ENCODE measurements at regions not wholly inside any gene's neighbourhood (a gene's known extent, or its start where the extent isn't known, plus 50 kb on each side); places are given as distances from the start of the nearest gene placed in this dataset.

DNA sequence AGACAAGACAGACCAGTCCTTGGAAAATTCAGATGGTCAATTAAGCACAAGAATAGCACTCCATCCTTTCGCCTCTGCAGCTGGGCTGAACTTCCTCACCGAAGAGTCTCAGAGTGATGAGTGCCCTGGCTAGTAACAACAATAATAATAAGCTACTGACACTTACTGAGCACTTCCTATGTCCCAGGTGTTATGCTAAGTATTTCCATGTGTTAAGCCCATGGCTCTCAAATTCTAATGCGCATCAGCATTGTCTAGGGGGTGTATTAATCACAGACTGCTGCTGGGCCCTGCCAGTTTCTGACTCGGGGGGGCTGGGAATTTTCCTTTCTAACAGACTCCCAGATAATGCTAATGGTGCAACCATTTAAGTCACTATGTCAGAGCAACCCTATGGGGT is 118.2 kb upstream of the LRFN2 start:
- no peak for TF ChIP-seq CTCF (IDR thresholded peaks at IDR 0.05)
- Histone ChIP-seq H3K27me3 (peaks cover 0 to 8% of the 10 kb centered on the region in 2 donors), H3K4me3 (no peak overlapping the region), H3K36me3 (no peaks in the 10 kb centered on the region), H3K27ac (no peak overlapping the region), H3K9me3 (no peaks in the 10 kb centered on the region), H3K4me1 (no peaks in the 10 kb centered on the region)
- ATAC-seq (no peak), DNase-seq (no peak)
- intact Hi-C loops (cut with DNase I), result no loop called here

GRCh38 chr6:40701352-40702007 is 114.3 kb upstream of the LRFN2 start:
- DNase-seq, result no peak
- no peak for TF ChIP-seq CTCF (IDR thresholded peaks at IDR 0.05)
- no peak for ATAC-seq
- Histone ChIP-seq H3K27me3 (peaks cover 0 to 8% of the 10 kb centered on the region in 2 donors), H3K9me3 (no peaks in the 10 kb centered on the region), H3K4me1 (no peaks in the 10 kb centered on the region), H3K36me3 (no peaks in the 10 kb centered on the region), H3K4me3 (no peak overlapping the region), H3K27ac (no peak overlapping the region)
- intact Hi-C loops (cut with DNase I), result no loop called here

DNA sequence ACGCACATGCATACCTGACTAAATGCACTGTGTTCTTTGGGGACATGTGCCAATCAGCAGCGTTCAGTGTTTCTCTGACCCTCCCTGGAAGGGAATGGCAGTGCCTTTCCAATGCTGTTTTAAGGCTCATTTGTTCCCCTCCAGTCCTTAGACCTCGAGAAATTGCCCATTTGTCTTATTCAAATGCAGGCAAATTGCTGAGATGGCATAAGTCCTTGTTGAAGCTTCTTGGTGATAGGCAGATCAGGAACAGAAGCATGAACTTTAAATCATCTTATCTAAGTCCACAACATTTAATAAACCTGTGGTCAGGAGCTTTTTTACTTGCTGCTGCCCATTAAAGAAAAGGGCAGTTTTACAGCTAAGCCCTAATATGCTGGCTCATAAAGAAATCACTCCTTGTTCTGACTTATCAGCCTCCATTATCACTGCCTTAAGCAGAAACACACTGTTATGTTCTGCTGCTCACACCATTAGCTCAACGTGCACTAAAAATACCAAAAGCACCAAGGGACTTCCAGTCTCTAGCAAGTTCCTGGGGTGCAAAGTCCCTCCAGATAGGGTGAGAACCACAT is 112.9 kb upstream of the LRFN2 start:
- intact Hi-C loops (cut with DNase I), result no loop called here
- no peaks in the 10 kb centered on the region for H3K36me3 ChIP-seq

DNA sequence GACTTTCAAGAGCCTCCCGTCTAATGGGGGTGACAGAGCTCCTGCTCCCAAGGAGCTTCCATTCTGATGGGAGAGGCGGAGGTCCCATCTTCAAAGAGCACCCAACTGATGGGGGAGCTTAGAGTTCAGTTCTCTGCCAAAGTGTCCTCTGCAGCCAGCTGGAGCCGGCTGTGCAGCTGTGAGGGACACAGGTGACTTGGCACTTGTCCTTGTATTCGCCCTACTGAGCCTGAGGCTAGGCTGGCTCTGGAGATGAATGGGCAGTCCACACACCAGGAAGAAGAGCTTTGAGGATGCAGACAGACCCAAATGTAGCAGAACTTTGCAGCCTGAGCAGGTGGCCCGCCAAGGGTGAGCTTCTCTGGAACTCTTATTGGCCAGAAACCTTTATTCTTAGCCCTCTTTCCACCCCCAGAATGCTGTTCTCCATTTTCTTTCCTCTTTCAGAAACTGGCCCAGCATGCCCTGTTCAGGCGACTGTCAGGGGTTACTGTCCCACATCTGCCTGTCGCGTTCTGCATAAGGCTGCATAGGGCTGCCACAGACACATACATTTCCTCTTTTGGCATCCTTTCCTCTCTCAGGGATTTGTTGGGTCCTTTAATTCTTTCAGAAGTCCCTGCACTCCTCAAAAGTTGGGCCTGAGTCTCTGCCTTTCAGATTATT is 108.7 kb upstream of the LRFN2 start:
- no peaks in the 10 kb centered on the region for H3K27me3 ChIP-seq
- H3K9me3 ChIP-seq, result no peaks in the 10 kb centered on the region
- intact Hi-C loops (cut with DNase I), result no loop called here
- H3K4me3 ChIP-seq, result no peak overlapping the region
- ATAC-seq, result no peak
- no peak overlapping the region for H3K27ac ChIP-seq
- no peaks in the 10 kb centered on the region for H3K36me3 ChIP-seq
- DNase-seq, result no peak
- no peaks in the 10 kb centered on the region for H3K4me1 ChIP-seq
- no peak for TF ChIP-seq CTCF (IDR thresholded peaks at IDR 0.05)

More for the DNA sequence above, 112.9 kb upstream of the LRFN2 start:
- H3K4me3 ChIP-seq, result no peak overlapping the region
- TF ChIP-seq CTCF (IDR thresholded peaks at IDR 0.05), result no peak
- ATAC-seq (no peak), DNase-seq (no peak)
- H3K4me1 ChIP-seq, result no peaks in the 10 kb centered on the region
- no peak overlapping the region for H3K27ac ChIP-seq
- H3K9me3 ChIP-seq, result no peaks in the 10 kb centered on the region
- peaks cover 0 to 8% of the 10 kb centered on the region in 2 donors for H3K27me3 ChIP-seq

- Histone ChIP-seq H3K36me3 (no peaks in the 10 kb centered on the region), H3K4me3 (no peak overlapping the region), H3K9me3 (no peaks in the 10 kb centered on the region), H3K27me3 (no peaks in the 10 kb centered on the region), H3K27ac (no peak overlapping the region), H3K4me1 (no peaks in the 10 kb centered on the region)
- no peak for TF ChIP-seq CTCF (IDR thresholded peaks at IDR 0.05)
- intact Hi-C loops (cut with DNase I), result no loop called here
- DNase-seq (peak in 1 of 4 donors; percentile 8), ATAC-seq (peak; percentile 21)
Observed at GRCh38 chr6:40695114-40695513, 108.0 kb upstream of the LRFN2 start.
